Testis (tissue), 2 donors: ENCODE measurements at regions not wholly inside any gene's neighbourhood (a gene's known extent, or its start where the extent isn't known, plus 50 kb on each side); places are given as distances from the start of the nearest gene placed in this dataset.
"Not testable (repeated sequence)": the region's sequence is repeated elsewhere in the genome, so short reads cannot be mapped to it uniquely, and the experiment has no call there.

ENCODE experiments used
- DNase-seq: peaks from one replicate; pipeline ENCODE4 v3.0.0-alpha.2; 2019
- H3K27ac ChIP-seq, 2 donors: fragments of 200-600 bp; sonication (generic); one replicate each; pipeline ENCODE4 v1.5.1; 2019
- H3K27me3 ChIP-seq: fragments of 200-600 bp; sonication (generic); one replicate; pipeline ENCODE4 v1.5.1; 2019
- H3K36me3 ChIP-seq: fragments of 200-600 bp; sonication (generic); one replicate; pipeline ENCODE4 v1.5.1; 2017; ENCODE audit warnings: low read depth; ENCODE audit errors: missing control alignments
- H3K4me1 ChIP-seq: fragments of 200-600 bp; sonication (generic); one replicate; pipeline ENCODE4 v1.5.1; 2019
- H3K4me3 ChIP-seq, 2 donors: fragments of 200-600 bp; sonication (generic); one replicate each; pipeline ENCODE4 v1.5.1; 2017 to 2019
- H3K9me3 ChIP-seq: fragments of 200-600 bp; sonication (generic); one replicate; pipeline ENCODE4 v1.5.1; 2017
- POLR2A ChIP-seq: fragments of 450-650 bp; IDR thresholded peaks from one replicate; pipeline ENCODE4 v1.6.1; 2017; ENCODE audit warnings: antibody characterized with exemption, mild to moderate bottlenecking, moderate library complexity
- WGBS, 2 donors: methylation state at CpG; one replicate each; pipeline ENCODE4 v1.1.5; 2018; 5-methylcytosine and 5-hydroxymethylcytosine counted together
- intact Hi-C: fragments of 100-400 bp; cut with DNase I; formaldehyde crosslinking; loops from one replicate; pipeline ENCODE4 v1.15.1; 2023; ENCODE audit warnings: low total_unique reads
- TF ChIP-seq, protein P1 (sequence below), 3 experiments: fragments of 450-650 bp in 2 of 3; fragments of 200-600 bp in 1 of 3; sonication (generic) in 1 of 3; IDR thresholded peaks; one replicate each; pipeline ENCODE4 v1.5.1; 2016 to 2019; ENCODE audit warnings: antibody characterized with exemption in 3 of 3, mild to moderate bottlenecking in 2 of 3, moderate library complexity in 1 of 3

GRCh38 chr5:38621840-38622437 is 65.5 kb upstream of the LIFR start:
- intact Hi-C loops, result no loop called here
- Histone ChIP-seq H3K4me3 (no peak overlapping the region), H3K36me3 (no peaks in the 10 kb centered on the region), H3K27ac (no peak overlapping the region), H3K27me3 (no peaks in the 10 kb centered on the region), H3K9me3 (no peaks in the 10 kb centered on the region), H3K4me1 (no peaks in the 10 kb centered on the region)
- TF ChIP-seq POLR2A, result no peak
- TF ChIP-seq, protein P1, sequence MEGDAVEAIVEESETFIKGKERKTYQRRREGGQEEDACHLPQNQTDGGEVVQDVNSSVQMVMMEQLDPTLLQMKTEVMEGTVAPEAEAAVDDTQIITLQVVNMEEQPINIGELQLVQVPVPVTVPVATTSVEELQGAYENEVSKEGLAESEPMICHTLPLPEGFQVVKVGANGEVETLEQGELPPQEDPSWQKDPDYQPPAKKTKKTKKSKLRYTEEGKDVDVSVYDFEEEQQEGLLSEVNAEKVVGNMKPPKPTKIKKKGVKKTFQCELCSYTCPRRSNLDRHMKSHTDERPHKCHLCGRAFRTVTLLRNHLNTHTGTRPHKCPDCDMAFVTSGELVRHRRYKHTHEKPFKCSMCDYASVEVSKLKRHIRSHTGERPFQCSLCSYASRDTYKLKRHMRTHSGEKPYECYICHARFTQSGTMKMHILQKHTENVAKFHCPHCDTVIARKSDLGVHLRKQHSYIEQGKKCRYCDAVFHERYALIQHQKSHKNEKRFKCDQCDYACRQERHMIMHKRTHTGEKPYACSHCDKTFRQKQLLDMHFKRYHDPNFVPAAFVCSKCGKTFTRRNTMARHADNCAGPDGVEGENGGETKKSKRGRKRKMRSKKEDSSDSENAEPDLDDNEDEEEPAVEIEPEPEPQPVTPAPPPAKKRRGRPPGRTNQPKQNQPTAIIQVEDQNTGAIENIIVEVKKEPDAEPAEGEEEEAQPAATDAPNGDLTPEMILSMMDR (IDR thresholded peaks at IDR 0.05), result no peak
- WGBS, 2 donors, result 76 to 80% methylated on average over 3 of the region's 3 CpGs
- no peak for DNase-seq

GRCh38 chr5:38622723-38623129 is 66.3 kb upstream of the LIFR start:
- no peak for TF ChIP-seq POLR2A
- TF ChIP-seq, protein P1 (IDR thresholded peaks at IDR 0.05), result no peak
- H3K27ac ChIP-seq, result no peak overlapping the region
- 86 to 88% methylated on average over 3 of the region's 3 CpGs for WGBS, 2 donors

DNA sequence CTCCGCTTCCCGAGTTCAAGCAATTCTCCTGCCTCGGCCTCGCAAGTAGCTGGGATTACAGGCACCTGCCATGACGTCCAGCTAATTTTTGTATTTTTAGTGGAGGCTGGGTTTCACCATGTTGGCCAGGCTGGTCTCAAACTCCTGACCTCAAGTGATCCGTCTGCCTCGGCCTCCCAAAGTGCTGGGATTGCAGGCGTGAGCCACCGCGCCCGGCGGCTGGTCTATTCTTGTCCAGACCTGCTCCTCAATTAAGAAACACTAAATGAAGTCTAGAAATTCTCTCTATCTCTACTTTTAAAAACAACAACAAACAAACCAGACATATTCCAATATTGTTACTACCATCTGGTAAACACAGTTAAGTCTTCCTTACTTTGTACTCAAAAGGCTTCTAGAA is 68.1 kb upstream of the LIFR start:
- H3K27me3 ChIP-seq, intact Hi-C loops, H3K36me3 ChIP-seq, H3K4me1 ChIP-seq, H3K4me3 ChIP-seq, DNase-seq, H3K9me3 ChIP-seq, H3K27ac ChIP-seq: not testable (repeated sequence)
- WGBS, 2 donors, result 91 to 96% methylated on average over 12 of the region's 12 CpGs

More at GRCh38 chr5:38622723-38623129, 66.3 kb upstream of the LIFR start:
- H3K27me3 ChIP-seq, result no peaks in the 10 kb centered on the region
- H3K4me1 ChIP-seq, result no peaks in the 10 kb centered on the region
- no peak overlapping the region for H3K4me3 ChIP-seq
- intact Hi-C loops, result no loop called here
- H3K36me3 ChIP-seq, result no peaks in the 10 kb centered on the region
- H3K9me3 ChIP-seq, result no peaks in the 10 kb centered on the region
- no peak for DNase-seq

GRCh38 chr5:38631376-38631775 is 74.9 kb upstream of the LIFR start:
- intact Hi-C loops, H3K9me3 ChIP-seq, H3K27ac ChIP-seq, H3K4me3 ChIP-seq, DNase-seq, H3K4me1 ChIP-seq, H3K36me3 ChIP-seq, H3K27me3 ChIP-seq: not testable (repeated sequence)
- 80 to 97% methylated on average over 17 to 24 of the region's 24 CpGs for WGBS, 2 donors

DNA sequence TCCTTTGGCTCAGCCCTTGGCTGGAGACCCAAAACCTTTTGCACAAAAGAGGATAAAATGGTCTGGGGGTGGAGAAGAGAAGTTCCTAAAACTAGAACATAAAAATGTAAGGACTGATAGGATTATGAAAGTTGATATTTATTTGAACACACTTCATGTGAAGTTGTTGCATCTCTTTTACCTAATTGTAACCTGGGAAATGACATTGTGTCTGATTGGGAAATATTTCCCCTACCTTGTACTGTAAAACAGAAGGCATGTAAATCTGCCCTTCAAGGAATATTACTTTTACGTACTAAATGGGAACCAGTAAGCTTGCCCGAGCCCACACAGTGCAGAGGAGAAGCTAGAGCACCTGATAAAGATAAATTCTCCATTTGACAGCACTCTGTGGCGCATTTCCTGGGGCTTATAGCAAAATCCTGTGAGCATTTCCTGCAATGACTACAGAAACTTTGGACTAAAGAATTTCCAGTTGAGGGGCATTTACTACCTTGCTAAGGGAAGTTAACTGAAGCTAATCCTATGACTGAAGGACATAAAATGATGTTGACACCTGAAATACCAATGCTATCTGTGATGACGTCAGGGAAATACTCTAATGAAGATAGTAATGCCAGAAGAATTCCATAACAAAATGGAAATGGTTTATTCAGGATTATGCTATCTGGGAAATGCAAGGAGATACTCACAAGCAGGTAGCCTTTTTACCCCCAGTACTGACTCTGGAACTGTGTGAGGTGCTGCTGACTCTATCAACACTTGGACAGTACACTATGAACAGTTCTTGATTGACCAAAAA is 78.3 kb upstream of the LIFR start:
- Histone ChIP-seq H3K27me3 (no peaks in the 10 kb centered on the region), H3K27ac (no peak overlapping the region), H3K4me3 (no peak overlapping the region), H3K9me3 (no peaks in the 10 kb centered on the region), H3K36me3 (no peaks in the 10 kb centered on the region), H3K4me1 (no peaks in the 10 kb centered on the region)
- intact Hi-C loops, result no loop called here
- DNase-seq, result no peak
- TF ChIP-seq POLR2A, result no peak
- TF ChIP-seq, protein P1 (IDR thresholded peaks at IDR 0.05), result no peak
- WGBS, 2 donors, result 51 to 72% methylated on average over 4 of the region's 4 CpGs

- H3K4me1 ChIP-seq, result peaks cover 3% of the 10 kb centered on the region
- no peaks in the 10 kb centered on the region for H3K36me3 ChIP-seq
- no peak overlapping the region for H3K4me3 ChIP-seq
- DNase-seq, result no peak
- no peaks in the 10 kb centered on the region for H3K9me3 ChIP-seq
- H3K27me3 ChIP-seq, result no peaks in the 10 kb centered on the region
- intact Hi-C loops, result no loop called here
- TF ChIP-seq POLR2A, result no peak
- TF ChIP-seq, protein P1 (IDR thresholded peaks at IDR 0.05), result no peak
- H3K27ac ChIP-seq, result no peak overlapping the region
- 90 to 93% methylated on average over 4 of the region's 4 CpGs for WGBS, 2 donors
Observed at GRCh38 chr5:38636626-38637025, 80.2 kb upstream of the LIFR start.
